NOMO-1 (cell line): ENCODE measurements at regions not wholly inside any gene's neighbourhood (a gene's known extent, or its start where the extent isn't known, plus 50 kb on each side); places are given as distances from the start of the nearest gene placed in this dataset.
A peak's percentile ranks its signal among the peaks of the same experiment; 100 is the strongest.
"Not testable (repeated sequence)": the region's sequence is repeated elsewhere in the genome, so short reads cannot be mapped to it uniquely, and the experiment has no call there.

Experiments
- DNase-seq, 2 experiments: peaks; one replicate each; lab custom pipeline; 2025; ENCODE audit not compliant: unreplicated experiment in 2 of 2; lab: John Stamatoyannopoulos, UW

GRCh38 chr11:37963440-37963839, 1365.4 kb upstream of the RAG2 start:
- DNase-seq: no peak

DNA sequence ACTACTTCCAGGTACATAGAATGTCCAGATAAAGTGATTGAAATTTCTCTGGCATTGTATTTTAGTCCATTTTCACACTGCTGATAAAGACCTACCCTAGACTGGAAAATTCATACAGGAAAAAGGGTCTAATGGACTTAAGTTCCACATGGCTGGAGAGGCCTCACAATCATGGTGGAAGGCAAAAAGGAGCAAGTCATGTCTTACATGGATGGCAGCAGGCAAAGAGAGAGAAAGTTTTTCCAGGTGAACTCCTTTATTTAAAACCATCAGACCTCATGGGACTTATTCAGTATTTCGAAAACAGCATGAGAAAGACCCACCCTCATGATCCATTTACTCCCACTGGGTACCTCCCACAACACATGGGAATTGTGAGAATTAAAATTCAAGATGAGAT, 1359.7 kb upstream of the RAG2 start:
- no peak for DNase-seq

GRCh38 chr11:37951996-37952395, 1354.0 kb upstream of the RAG2 start:
- no peak for DNase-seq

DNA sequence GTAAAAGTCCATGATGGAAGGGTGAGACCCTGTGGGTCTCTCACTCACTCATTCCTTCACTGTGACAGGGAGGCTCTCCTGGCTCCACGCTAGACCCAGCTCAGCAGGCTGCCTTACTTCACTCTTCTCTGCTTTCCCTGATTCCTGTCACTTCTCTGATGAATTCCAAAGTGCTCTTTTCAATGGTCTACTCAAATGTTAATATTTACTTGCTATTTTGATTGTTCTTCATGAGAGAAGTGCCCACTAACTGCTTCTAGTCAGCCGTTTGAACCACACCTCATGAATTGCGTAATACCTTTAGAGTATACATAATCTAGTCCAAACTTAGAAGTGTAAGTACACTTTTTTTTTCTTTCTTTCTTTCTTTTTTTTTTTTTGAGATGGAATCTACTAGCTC, 1350.2 kb upstream of the RAG2 start:
- DNase-seq: peak in 1 of 2 experiments; percentile 15

GRCh38 chr11:37947821-37948220, 1349.8 kb upstream of the RAG2 start:
- no peak for DNase-seq

DNA sequence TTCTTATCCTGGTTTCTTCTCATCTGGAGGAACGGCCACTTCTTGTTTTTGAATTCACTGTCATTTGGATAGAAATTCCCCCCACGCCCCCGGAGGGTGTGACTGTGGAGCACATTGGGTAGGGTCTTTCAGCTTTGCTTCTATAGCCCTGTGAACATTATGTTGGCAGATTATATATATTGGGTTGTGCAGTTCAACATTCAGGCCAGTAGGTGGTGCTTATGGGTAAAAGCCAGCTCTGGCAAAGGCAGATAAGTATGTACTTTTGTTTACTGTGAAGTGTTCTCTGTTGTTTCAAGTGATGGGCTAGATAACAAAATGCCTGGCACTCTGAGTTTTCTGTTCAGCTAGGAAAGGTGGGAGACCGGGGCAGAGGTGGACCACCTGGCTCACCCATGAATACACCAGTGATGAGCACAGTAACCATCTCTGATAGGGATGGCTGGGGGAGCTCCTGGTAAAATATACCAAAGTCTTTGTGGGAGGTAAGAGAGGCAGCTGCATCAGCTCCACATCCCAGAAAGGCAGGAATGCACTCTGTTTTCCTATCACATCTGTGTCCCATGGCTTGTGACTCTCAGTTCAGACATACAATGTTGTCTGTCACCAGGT, 1348.2 kb upstream of the RAG2 start:
- DNase-seq: peak; percentile 11 to 28

GRCh38 chr11:37942081-37942480, 1344.0 kb upstream of the RAG2 start:
- DNase-seq: no peak

DNA sequence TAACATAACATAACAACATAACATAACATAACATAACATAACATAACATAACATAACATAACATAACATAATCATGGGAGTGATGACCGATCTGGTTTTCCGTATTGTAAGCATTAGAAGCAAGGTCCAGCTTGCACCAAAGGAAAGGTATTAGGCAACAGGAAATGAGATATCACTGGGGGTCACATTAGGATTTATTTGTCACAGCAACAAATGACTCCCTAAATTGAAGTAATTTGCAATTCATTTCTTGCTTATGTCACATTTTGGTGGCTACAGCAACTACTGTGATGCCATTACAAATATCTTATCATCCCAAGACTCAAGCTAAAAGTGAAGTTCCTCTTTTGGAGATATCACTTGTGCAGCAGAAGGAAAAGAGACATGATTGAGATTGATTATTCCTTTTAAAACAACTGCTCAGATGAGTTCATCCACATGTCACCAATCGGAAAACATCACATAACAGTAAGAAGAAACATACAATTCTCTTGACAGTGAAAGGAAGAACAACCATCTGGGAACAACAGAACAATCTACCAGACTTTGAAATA, 1331.1 kb upstream of the RAG2 start:
- DNase-seq: no peak

GRCh38 chr11:37926772-37927171, 1328.7 kb upstream of the RAG2 start:
- no peak for DNase-seq

DNA sequence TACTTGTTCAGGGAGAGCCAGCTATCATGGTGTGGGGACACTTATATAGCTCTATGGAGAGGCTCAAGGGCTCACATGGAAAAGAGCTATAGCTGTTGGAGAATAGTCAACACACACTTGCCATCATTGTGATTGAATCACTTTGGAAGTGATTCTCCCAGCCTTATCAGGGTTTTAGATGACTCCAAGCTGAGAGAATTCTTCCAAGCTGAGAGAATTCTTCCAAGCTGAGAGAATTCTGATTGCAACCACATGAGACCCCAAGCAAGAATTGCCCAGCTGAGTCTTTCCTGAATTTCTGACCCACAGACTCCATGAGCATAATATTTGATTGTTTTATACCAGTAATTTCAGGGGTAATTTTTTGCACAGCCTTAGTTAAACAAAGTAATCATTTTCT, 1318.3 kb upstream of the RAG2 start:
- no peak for DNase-seq

DNA sequence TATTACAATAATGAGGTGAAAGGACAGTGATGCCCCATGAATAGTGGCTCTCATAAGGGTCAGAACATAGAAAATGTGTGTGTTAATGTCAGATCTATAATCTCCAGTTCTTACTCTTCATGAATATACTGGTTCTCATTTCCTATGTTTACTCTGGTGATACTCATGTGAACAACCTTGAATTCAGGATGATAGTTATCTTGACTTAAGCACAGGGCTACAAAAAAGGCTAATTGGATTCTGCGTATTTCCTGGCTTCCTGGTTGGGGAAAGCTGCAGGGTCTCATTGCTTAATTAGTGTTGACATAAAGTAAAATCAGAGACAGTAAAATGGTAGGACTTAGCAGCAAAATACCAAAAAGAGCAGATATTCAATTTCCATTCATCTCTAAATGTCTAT, 1316.8 kb upstream of the RAG2 start:
- no peak for DNase-seq

DNA sequence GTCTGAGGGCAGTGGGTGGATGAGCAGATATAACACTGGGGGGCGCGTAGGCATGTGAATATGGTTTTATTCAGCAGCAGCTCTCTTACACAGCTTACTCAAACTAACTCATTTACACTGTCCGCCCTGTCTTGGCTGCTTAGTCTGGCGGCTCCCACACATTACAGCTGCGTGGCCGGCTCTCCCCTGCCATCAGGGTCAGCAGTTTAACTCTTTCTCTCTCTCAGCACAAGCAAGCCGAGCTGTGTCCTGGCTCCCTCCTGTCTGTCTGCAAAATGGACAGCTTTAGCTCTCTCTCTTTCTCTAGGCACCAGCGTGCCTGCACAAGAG, 1310.1 kb upstream of the RAG2 start:
- no peak for DNase-seq

- DNase-seq: no peak
Observed at GRCh38 chr11:37907436-37908218, 1309.6 kb upstream of the RAG2 start.

DNA sequence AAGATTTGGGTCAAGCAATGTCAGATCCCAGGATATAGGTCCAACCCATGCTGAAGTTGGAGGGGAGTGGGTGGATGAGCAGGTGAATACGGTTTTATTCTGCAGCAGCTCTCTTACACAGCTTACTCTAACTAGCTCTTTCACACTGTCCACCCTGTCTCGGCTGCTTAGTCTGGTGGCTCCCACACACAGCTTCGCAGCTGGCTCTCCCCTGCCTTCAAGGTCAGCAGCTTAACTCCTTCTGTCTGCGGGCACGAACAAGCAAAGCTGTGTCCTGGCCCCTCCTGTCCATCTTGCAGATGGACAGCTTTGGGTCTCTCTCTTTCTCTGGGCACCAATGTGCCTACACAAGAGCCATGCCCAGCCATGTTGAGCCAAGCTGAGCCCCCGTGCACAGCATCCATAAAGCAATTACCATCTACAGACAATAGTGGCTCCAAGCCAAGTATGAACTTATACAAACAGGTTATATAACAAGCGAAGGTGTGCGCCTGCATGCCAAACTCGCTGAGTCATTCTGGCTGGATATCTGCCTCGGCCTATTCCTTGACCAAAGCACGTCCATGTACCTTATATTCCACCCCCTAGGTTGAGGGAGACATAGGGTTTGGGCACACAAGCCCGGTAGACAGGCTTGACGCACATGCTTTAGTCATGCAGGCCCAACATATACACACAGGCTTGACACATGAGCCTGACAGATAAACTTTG, 1307.8 kb upstream of the RAG2 start:
- no peak for DNase-seq

GRCh38 chr11:37896016-37896415, 1298.0 kb upstream of the RAG2 start:
- DNase-seq: peak in 1 of 2 experiments; percentile 34

DNA sequence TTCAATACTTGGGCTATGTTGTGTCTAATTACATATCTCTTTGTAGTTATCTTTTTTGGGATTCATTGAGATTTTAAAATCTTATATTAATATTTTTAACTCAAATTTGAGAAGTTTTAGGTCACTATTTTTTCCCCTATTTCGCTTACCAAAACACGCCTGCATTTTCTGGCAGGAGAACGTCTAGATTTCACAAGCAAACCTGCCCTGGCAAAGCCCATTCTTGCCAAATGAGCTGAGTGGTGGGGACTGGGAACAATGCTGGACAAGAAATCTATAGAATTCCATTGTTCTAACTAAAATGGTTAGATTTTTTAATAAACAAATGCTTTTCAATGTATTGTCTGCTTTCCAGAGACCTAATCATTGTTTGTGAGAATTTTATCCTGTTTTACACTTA, 1283.7 kb upstream of the RAG2 start:
- no peak for DNase-seq

DNA sequence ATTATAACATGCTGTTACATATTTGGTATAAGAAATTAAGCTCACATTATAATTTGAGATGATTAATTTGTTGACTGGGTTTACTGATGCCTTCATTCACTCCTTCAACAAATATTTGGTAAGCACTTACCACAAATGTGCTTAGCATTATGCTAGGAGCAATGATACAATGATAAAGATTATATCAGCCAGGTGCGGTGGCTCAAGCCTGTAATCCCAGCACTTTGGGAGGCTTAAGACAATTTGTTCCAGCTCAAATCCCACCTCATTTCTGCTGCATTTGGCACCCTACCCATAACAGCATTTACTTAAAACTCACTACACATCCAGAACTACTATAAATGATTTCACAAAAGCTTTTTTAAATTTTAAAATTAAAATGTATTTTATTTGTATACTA, 1263.6 kb upstream of the RAG2 start:
- no peak for DNase-seq

DNA sequence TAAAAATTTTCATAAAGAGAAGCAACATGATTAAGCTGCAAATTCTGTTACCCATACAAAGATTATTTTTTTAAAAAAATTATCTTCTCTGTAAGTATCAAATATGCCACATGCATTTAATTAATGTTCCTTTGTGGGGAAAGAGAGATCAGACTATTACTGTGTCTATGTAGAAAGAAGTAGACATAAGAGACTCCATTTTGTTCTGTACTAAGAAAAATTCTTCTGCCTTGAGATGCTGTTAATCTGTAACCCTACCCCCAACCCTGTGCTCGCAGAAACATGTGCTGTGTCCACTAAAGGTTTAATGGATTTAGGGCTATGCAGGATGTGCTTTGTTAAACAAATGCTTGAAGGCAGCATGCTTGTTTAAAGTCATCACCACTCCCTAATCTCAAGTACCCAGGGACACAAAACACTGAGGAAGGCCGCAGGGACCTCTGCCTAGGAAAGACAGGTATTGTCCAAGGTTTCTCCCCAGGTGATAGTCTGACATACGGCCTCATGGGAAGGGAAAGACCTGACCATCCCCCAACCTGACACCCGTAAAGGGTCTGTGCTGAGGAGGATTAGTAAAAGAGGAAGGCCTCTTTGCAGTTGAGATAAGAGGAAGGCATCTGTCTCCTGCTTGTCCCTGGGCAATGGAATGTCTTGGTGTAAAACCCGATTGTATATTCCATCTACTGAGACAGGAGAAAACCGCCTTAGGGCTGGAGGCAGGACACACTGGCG, 1260.9 kb upstream of the RAG2 start:
- DNase-seq: not testable (repeated sequence)

DNA sequence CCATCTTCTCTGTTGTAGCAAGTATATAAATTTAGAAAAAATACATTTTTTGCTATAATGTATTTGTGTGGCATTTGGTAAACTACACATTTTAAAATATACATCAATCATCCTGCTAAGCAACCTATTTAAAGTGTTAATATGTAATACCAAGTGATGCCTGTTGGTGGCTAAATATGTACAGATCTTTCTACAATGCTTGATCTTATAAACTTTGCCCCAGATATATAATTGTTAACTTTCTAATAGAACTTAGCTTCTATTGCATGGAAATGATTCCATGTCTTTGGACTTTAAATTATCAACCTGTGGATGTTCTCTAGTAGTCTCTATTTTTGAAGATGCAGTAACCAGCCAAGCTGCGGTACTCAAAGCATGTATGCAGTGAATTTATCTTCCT, 1260.4 kb upstream of the RAG2 start:
- no peak for DNase-seq

DNA sequence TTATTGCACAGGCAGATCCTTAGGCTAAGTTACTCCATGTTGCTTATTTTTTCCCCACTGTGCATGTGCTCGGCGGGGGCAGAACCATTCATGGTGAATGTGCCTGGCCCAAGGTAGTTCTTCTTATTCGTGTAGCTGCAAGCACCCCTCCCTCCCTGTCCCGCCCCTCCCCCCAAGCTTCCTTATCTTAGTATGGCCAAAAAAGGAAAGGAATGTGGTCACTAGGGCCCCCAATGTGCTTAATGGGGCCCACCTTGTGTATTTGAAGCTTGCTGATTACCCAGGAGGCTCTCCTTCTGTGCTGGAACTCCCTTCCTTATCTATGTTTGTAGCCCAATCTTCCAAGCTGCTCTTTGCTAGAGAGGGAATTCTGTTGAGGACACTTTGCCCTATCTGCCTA, 1259.7 kb upstream of the RAG2 start:
- DNase-seq: no peak

- no peak for DNase-seq
Observed at GRCh38 chr11:37849706-37850105, 1251.7 kb upstream of the RAG2 start.
